PC-9 (cell line): ENCODE measurements at regions not wholly inside any gene's neighbourhood (a gene's known extent, or its start where the extent isn't known, plus 50 kb on each side); places are given as distances from the start of the nearest gene placed in this dataset.

ENCODE experiments used
- CTCF ChIP-seq: fragments of 200-600 bp; sonication (generic); conservative IDR thresholded peaks from 2 replicates; pipeline ENCODE4 v1.6.1; 2017; ENCODE audit warnings: mixed run types, antibody characterized with exemption, mild to moderate bottlenecking, moderate library complexity
- EZH2 ChIP-seq: fragments of 200-600 bp; sonication (generic); IDR thresholded peaks from 2 replicates; pipeline ENCODE4 v1.8.0; 2017; ENCODE audit warnings: antibody characterized with exemption, low read depth

- TF ChIP-seq CTCF, result no peak
- TF ChIP-seq EZH2, result no peak
Measured at GRCh38 chr9:61668846-61669245, 479.0 kb downstream of the SPATA31A7 start.
